ENCODE measurements at regions not wholly inside any gene's neighbourhood (a gene's known extent, or its start where the extent isn't known, plus 50 kb on each side); places are given as distances from the start of the nearest gene placed in this dataset.
"Not testable (repeated sequence)": the region's sequence is repeated elsewhere in the genome, so short reads cannot be mapped to it uniquely, and the experiment has no call there.

DNA sequence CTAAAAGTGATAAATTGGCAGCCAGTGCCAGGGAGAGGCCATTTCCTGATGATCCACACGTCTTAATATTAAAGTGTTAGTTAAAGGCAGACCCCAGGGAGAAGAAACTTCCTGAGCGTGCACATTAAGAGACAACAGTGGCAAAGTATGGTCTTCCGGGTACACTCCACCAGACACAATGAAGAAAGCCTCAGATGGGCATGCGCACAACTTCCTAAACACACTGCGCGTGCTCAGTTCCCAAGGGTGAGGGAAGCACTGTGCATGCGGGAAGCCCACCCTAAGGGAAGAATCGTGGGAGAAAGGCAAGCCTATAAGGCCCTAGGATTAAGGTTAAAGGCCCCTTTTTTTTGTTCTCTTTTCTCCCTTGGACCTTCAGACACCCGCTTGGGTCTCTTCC is 140.7 kb upstream of the CDKN3 start:
- no peak for DNase-seq (ENCODE audit: low spot score)

DNA sequence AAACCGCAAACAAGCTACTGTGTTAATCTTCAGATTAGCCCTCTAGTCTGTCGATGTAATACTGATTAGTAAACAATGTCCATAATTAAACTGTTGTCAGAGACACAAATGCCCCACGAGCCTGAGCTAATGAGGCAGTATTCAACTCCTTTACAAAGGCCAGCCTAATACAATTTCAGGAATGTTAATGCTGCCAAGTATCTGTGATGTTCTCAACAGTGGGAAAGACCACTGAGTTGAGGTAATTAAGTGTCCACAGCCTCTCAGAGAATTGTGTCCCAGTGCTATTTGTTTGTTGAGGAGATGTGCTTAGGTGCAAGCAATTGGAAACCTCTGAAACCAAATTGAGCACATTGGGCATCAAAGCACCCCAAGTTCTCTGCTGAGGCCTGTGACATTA is 139.4 kb upstream of the CDKN3 start:
- no peak for DNase-seq (ENCODE audit: low spot score)

DNA sequence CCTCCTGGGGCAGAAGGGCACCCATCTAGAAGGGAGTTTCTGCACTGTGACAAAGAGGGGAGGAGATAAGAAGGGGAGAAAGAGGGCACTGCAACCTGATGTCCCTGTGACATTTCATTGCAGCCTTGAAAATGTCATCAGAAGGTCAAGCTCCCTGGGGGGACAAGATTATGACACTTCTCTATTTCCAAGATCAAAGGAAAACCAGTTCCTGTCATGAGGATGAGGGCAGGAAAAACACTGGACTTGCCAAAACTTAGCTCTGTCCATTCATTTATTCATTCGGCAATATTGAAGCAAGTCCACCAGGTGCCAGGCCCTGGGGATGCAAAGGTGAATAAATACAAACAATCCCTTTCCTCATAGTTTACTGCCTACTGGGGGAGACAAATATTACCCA is 138.4 kb upstream of the CDKN3 start:
- no peak for DNase-seq (ENCODE audit: low spot score)

DNA sequence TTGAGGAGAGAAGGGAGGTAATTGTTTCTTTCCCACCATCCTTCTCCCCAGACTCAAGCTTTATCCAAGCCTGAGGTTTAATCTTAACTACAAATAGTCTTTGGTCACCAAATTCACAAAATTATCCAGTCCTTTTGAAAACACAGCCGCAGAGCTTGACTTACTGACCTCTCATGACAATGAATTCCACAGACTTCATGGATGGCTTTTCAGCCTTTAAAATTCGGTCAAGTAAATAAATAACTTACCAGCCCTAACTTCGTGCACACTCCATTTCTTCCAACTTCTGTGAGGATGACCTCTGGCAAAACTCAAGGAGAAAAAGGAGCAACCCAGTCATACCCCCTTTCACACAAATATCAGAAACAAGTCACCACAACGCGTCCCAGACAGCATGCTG is 137.0 kb upstream of the CDKN3 start:
- no peak for DNase-seq (ENCODE audit: low spot score)

DNA sequence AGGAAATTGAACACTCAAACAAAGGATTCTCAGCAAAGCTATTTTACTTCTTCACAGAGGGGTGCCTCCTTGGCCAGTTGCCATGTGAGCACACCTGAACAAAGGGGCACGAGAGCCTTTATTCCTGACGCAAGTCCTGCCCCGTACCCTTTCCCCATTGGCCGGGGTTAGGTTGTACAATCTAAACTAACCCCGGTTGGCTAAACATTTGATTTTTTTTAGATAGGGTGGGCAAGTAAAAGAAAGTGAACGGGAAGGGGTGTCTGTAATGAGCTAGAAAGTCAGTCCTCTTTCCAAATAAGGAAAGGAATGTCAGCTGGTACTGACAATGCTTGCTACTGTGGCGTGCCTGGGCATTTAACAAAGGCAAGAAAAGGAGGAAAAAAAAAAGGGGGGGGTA is 135.5 kb upstream of the CDKN3 start:
- no peak for DNase-seq (ENCODE audit: low spot score)

DNA sequence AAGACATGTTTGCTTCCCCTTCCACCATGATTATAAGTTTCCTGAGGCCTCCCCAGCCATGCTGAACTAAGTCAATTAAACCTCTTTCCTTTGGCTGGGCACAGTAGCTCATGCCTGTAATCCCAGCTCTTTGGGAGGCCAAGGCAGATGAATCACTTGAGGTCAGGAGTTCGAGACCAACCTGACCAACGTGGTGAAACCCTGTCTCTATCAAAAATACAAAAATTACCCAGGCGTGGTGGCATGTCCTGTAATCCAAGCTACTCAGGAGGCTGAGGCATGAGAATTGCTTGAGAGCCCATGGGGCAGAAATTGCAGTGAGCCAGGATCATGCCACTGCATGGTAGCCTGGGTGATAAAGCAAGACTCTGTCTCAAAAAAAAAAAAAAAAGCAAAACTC is 130.2 kb upstream of the CDKN3 start:
- not testable (repeated sequence) for DNase-seq (ENCODE audit: low spot score)

DNA sequence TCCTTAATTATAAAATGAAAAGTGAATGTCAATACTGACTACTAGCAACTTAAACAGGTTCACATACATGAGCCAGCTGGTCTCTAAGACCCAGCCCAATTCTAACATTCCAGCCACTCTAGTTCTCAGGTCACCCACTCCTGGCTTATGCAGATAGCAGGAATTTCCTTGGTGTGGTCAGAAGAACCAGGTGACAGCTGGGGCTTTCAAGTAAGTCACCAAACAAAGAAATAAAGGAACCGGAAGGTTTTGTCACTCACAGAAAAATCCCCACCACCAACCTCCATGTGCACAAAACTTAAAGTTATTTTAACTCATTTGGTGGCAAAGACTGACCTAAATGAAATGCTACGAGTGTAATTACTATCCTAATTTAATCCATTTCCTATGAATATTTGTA is 129.6 kb upstream of the CDKN3 start:
- DNase-seq (ENCODE audit: low spot score): no peak

DNA sequence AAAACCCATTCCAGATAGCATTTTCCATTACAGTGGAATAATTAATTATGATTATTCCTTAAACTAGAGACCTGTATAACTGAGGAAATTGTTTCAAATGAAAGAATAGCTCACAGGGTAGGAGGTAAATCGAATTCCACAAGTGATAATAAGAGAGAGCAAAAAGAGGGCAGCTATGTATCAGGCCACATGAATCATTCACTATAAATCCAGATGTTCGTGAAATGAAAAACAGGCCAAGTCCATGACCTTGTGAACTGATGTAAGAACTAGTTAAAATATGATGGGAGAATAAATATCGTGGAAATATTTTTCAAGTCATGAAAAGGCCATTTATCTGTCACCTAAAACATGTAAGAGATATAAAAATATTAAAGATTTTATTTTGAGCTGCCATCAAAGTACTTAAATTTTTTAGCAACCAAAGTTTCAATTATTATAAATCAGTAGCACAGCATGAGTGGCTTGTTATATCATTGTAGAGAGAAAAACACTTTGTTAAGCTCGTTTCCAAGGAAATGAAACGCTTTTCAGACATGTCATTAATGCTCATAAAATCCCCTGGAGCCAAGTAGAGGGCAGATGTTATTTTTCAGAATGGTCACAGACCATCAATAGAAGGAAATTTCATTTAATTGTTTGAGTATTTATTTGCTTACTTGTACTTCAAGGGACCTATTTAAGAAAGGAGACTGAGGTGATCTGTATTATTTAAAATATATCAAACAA is 120.6 kb upstream of the CDKN3 start:
- no peak for DNase-seq (ENCODE audit: low spot score)

DNA sequence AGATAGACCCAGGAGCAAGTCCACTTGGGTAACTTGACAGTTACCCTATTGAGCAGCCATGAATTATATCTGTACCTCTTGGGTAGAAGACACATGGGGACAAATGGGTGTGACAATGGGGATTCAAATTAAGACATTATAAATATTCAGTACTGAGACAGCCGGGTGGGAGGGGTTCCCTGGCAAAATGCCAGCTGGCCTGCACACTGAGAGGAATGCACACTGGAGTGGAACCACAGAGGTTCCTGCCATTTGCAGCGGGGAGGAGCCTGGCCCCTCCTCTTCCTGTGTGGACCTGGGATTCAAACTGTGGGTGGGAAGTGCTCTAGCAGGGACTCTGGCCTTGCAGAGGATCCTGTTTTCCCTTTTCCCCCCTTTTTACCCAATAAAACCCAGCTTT is 118.7 kb upstream of the CDKN3 start:
- no peak for DNase-seq (ENCODE audit: low spot score)

DNA sequence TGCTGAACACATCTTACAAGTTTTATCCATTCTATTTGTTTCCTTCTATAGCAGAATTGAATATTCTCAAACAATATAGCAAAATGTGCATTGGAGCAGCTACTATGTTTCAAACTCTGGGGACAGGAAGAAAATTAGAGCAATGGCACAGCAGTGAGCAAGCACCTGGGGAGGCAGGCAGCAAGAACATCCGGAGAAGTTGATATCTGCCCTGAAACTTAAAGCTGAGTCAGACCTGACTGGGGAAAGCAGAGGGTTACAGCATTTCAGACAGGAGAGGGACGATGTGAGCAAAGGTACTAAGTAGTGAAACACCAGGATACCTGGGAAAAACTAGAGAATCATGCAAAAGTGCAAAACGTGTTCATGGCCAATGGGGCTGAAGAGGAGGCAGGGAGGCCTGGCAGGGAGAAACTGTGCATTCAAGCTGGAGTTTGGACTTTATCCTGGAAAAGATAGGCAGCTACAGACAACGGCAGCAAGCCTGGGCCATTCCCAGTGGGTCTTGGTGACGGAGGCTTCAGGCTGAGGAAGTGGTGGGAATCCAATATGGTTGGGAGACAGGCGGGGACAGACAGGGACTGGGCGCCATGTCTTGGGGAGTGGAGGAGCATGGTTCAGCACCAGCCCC is 118.0 kb upstream of the CDKN3 start:
- no peak for DNase-seq (ENCODE audit: low spot score)

DNA sequence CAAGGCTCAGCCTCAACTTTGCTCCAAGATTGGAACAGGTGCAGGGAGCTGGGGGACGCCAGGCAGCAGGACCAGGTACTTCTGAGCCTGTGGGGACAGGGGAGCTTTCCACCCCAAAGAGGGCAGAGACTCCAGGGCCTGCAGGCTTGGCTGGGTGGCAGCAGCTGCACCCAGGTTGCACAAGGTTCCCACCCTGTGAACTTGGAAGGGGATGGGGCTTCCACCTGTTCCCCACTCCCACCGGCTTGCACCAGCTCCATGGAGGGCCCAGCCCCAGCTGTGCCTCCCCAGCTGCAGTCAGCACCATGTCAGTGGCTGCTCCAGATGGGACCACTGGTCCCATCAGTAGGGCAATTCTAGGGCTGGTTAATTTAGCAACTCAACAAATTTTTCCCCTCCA is 114.0 kb upstream of the CDKN3 start:
- DNase-seq (ENCODE audit: low spot score): no peak

DNA sequence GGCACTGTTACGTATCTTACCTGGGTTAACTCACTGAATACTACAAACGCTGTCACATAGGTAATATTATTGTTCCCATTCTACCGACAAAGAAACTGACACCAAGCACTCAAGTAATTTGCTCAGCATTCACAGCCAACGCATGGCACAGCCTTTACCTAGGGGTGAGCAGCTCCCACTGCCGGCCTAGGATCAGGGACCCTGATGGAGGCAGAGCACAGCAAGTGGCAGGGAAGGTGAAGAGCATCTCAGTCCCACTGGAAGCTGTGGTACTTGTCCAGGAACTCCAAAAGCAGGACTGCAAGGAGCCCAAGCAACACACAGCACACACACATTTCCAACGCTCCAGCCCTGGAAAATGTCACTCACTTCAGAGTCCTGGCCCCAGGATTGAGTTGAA is 111.8 kb upstream of the CDKN3 start:
- no peak for DNase-seq (ENCODE audit: low spot score)

DNA sequence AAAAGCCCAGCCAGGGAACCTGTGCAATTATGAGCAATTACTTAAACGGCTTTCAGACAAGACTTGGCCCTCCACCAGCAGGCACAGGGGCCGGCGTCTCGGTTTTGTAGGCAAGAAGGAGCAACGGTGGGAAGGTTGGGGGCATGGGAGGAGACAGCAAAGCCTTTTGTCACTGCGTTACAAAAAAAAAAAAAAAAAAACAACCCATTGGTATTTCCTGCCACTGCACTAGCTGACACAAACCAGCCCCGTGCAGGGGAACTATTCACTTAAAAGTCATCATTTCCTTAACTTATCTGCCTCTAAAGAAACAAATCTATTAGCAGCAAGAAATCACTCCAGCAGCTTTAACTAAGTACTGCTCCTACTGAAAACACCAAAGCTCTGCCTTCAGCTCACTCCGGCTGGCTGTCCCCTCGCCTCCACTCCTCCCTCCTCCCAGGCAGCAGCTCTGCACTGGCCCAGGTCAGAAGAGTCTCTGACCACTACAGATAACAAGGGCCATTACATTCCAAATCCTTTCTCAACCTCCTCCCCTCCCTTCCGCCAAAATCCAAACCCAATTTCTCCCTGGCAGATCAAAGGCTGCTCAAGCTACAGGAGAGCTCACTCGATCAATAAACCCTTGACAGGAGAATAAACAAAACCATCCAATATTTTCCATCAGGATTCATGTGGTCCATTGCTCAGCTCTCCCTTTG is 105.2 kb upstream of the CDKN3 start:
- DNase-seq (ENCODE audit: low spot score): no peak

DNA sequence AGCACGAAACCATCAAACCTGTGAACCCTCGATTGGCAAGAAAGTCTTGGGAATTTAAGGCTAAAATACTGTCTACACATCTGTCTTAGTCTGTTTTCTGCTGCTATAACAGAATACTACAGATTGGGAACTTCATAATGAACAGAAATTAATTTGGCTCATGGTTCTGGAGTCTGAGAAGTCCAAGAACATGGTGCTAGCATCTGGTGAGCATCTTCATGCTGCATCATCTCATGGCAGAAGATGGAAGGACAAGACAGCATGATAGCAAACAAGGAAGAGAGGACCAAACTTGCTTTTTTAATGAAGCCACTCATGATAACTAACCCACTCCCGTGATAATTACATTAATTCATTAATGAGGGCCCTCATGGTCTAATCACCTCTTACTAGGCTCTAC is 102.0 kb upstream of the CDKN3 start:
- DNase-seq (ENCODE audit: low spot score): no peak

DNA sequence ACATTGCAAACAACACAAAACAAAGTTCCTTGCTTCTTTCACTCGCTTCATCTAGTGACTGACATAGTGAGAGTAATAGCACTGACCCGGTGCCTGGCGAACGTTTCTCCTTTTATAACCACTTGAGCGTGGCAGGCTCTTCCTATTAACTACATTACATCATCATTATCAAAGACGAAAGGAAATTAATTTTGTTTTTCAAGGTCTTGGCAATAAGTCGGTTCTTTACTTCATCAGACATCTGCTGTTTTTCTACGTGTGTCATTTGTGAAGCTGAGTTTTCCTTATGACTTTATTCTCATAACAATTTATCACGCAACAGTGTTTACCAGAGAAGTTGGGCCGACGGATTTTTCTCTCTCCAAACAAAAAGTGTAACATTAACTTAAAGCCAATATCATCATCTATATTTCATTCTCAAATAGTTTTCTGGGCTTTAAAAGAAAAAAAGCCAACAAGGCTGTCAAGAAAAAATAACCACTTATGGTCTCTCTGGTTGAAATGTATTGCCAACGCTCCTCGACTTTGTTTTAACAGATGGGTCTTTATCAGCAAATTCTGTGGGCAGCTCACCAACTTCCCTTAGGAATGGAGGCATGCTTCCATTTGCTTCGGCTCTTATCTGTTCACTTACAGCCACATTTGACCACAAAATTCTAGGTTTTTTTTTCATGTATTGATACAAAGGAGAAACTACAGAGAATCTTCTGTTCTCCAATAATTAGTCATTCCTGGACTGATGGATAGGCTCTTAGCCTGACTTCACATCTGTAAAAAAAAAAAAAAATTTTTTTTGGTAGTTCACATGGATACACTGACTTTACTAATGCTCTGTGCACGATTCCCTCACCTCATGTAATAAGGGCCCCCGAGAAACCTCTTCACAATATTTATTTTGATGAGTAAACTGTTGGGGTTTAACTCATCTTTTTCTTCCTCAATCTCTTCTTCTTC is 97.1 kb upstream of the CDKN3 start:
- no peak for DNase-seq (ENCODE audit: low spot score)

DNA sequence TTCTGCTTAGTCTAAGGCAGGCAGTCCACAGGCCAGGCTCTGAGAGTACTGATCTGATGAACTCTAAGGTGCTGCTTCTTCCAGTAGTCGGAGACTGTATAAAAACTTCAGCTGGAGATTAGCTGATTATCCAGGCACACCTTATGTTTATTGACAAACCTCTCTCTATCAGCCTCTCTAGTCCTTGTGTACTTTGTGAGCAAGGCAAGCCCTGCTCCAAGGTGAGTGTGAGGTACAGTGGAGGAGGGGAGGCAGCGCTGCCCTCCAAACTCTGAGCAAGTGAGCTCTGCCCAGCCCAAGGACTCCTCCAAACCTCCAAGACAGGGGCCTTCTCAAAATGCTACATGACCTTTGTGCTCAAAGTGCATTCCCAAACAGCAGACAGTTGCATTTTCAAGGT is 95.9 kb upstream of the CDKN3 start:
- no peak for DNase-seq (ENCODE audit: low spot score)

DNA sequence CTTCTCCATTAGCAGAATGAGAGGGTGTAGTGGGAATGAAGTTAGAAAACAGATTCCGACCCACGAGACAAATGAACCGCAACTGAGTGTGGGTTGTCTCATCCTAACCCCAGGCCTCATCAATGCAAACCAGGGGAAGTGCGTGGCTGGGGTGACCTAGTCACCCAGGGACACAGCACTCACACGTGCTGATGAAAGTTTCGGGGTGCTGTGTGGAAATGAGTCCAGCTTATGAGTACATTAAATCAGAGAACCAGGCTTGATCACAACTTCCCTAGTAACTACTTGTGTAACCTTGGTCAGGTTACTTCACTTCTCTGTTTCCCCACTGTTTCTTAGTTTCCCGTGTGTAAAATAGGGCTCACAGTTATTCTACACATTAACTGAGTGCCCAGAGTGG is 95.4 kb upstream of the CDKN3 start:
- DNase-seq (ENCODE audit: low spot score): no peak

DNA sequence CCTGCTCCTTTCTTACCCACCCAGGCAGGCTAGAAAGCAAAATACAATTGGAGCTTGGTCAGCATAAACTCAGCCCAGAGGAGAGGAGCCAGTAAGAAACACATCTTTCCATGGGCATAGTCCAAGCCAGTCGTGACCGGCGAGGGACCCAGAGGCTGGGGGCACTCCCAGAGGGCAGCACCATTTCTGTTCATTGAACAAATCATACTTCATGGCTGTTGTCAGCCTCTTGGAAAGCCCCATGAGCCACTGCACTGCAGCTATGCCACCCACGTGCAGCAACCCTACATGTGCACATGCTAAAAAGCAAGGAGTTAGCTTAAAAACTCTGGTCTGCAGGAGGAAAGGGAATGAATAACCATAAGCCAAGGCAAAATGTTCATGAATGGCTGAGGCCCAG is 90.0 kb upstream of the CDKN3 start:
- DNase-seq (ENCODE audit: low spot score): no peak

DNA sequence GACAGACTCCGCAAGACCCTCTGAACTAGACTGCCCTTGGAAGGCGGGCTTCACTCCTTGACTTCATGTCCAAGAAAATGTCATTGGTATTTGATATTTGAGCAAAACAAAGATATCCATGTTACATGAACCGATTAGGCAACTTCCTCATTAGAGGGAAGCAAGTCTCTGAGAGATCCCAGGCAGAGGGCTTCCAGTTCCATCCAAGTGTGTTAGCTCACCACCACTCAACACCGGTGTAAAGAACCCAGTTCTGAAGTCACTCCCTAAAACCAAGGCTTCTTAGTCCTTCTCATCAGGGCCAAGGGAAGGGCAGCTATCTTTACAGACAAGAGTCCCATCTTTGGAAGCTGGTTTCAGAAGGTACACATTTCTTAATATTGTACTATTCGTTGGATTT is 87.2 kb upstream of the CDKN3 start:
- no peak for DNase-seq (ENCODE audit: low spot score)

DNA sequence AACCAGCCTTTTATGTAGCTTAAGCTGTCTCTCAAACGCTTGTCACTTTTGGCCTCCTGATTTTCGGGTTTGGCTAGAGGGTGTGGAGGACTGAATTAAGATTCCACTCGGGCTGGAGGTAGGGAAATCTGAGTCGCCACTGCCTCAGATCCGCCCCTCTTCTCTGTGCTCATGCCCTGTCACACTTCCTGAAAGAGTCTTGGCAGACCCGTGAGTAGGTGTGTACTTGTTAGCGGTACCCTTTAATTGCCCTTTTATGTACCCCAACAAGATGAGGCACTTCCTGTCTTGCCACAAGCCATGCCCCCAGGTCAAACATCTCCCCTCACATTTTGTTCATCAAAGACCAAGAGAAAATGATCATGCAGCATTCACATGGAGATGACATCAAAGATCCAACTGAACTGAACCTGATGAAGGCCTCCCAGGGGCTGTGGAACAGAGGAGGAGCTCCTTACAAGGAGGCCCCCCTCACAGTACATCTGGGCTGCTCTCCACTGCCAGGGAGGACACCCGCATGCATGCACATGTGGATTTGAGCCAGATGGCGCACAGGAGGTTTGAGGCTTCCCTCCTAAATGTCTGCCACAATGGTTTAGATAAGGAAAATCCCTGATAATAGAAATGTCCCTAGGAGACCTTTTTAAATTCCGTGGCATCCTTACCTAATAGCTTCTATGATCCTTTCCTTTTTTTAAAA is 86.5 kb upstream of the CDKN3 start:
- no peak for DNase-seq (ENCODE audit: low spot score)

DNA sequence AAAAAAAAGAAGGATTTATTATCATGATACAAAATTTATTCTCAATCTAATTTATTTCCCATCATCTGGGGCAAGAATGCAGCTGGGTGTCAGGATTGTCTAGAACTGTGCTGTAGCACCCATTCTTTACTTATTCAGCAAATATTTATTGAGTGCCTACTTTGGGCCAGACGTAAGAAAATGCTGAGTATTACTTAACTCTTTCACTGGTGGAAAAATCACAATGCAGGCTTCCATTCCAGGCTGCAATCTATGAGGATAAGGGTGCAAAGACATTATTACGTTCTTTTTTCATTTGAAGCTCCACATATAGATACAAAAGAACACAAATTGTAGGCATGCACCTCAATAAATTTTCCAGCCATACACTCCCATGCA is 86.0 kb upstream of the CDKN3 start:
- no peak for DNase-seq (ENCODE audit: low spot score)

All from hematopoietic multipotent progenitor cell treated with erythropoietin and hydrocortisone succinate and interleukin-3 and kit ligand, for 15 days (in vitro differentiated cells).